DOHH2 (cell line): ENCODE measurements at regions not wholly inside any gene's neighbourhood (a gene's known extent, or its start where the extent isn't known, plus 50 kb on each side); places are given as distances from the start of the nearest gene placed in this dataset.

Experiments
- CTCF ChIP-seq: fragments of 200-600 bp; sonication (generic); IDR thresholded peaks from one replicate; pipeline ENCODE4 v1.5.1; 2014; ENCODE audit warnings: antibody characterized with exemption, mild to moderate bottlenecking, low read depth, low read length; ENCODE audit not compliant: poor library complexity, severe bottlenecking
- EZH2phosphoT487 ChIP-seq: fragments of 200-600 bp; sonication (generic); IDR thresholded peaks from 2 replicates; pipeline ENCODE4 v1.6.1; 2017; ENCODE audit warnings: borderline replicate concordance, mild to moderate bottlenecking, antibody characterized with exemption, low read length, moderate library complexity, mixed read lengths

GRCh38 chr19:30780032-30780431, 407.8 kb downstream of the ZNF536 start:
- TF ChIP-seq CTCF, result no peak
- TF ChIP-seq EZH2phosphoT487, result no peak
